Stomach (tissue), 8 donors: ENCODE measurements at regions not wholly inside any gene's neighbourhood (a gene's known extent, or its start where the extent isn't known, plus 50 kb on each side); places are given as distances from the start of the nearest gene placed in this dataset.

ENCODE experiments used
- DNase-seq, 2 donors: peaks; one replicate each; pipeline versions ENCODE4 v3.0.0 to v3.0.0-alpha.2; 2013 to 2019
- H3K27ac ChIP-seq, 5 donors: fragments of 200-600 bp in 4 of 5; sonication (generic) in 4 of 5; one replicate each; pipeline ENCODE4 v1.5.1; 2013 to 2019; ENCODE audit warnings: mild to moderate bottlenecking in 1 of 5, moderate library complexity in 1 of 5
- H3K27me3 ChIP-seq, 3 donors: fragments of 200-600 bp; sonication (generic); one replicate each; pipeline ENCODE4 v1.5.1; 2017 to 2019; ENCODE audit warnings: mixed run types in 1 of 3
- H3K36me3 ChIP-seq, 4 donors: fragments of 200-600 bp; sonication (generic); 1 replicate in 3 of 4; 2 replicates in 1 of 4; pipeline ENCODE4 v1.5.1; 2016 to 2019
- H3K4me1 ChIP-seq, 4 donors: fragments of 200-600 bp; sonication (generic); one replicate each; pipeline ENCODE4 v1.5.1; 2016 to 2019
- H3K4me3 ChIP-seq, 4 donors: fragments of 200-600 bp; sonication (generic) in 3 of 4; one replicate each; pipeline ENCODE4 v1.5.1; 2016 to 2019; ENCODE audit warnings: mild to moderate bottlenecking in 1 of 4
- H3K9me3 ChIP-seq, 4 donors: fragments of 200-600 bp; sonication (generic); one replicate each; pipeline ENCODE4 v1.5.1; 2016 to 2019
- CTCF ChIP-seq, 7 experiments: fragments of 450-650 bp in 4 of 7; fragments of 200-600 bp in 3 of 7; sonication (generic) in 3 of 7; IDR thresholded peaks; one replicate each; pipeline ENCODE4 v1.5.1; 2016 to 2019; ENCODE audit warnings: antibody characterized with exemption in 7 of 7, control low read depth in 2 of 7, mild to moderate bottlenecking in 1 of 7
- EP300 ChIP-seq: sonication (generic); formaldehyde crosslinking; IDR thresholded peaks from one replicate; pipeline ENCODE4 v1.6.1; 2017; ENCODE audit warnings: antibody characterized with exemption
- POLR2A ChIP-seq, 4 donors: fragments of 450-650 bp; IDR thresholded peaks; one replicate each; pipeline ENCODE4 v1.6.1; 2016; ENCODE audit warnings: antibody characterized with exemption in 4 of 4, control low read depth in 2 of 4, mild to moderate bottlenecking in 1 of 4, moderate library complexity in 1 of 4
- POLR2AphosphoS5 ChIP-seq, 3 donors: sonication (generic); formaldehyde crosslinking; IDR thresholded peaks; one replicate each; pipeline ENCODE4 v1.6.1; 2016; ENCODE audit warnings: antibody characterized with exemption in 3 of 3
- WGBS, 5 donors: extraction: QIAGEN DNeasy Blood & Tissue Kit in 3 of 5; methylation state at CpG; one replicate each; pipeline versions ENCODE4 v1.1.5 to v1.1.7; 2013 to 2018; 5-methylcytosine and 5-hydroxymethylcytosine counted together
- intact Hi-C: fragments of 100-400 bp; cut with DNase I; formaldehyde crosslinking; loops from one replicate; pipeline ENCODE4 v1.15.1; 2023; ENCODE audit warnings: low total_unique reads
- donor health status: healthy with polysubstance abuse.
- donor health status: Bipolar disorder and iron deficiency.
- donor health status: healthy.

GRCh38 chr6:159620947-159621346 lies 72.1 kb downstream of the SOD2 start:
- Histone ChIP-seq H3K9me3 (peaks cover 9 to 32% (median 17%) of the 10 kb centered on the region in 4 donors), H3K36me3 (peaks cover 0 to 9% (median 4%) of the 10 kb centered on the region in 4 donors), H3K27me3 (no peaks in the 10 kb centered on the region), H3K27ac (no peak overlapping the region), H3K4me3 (no peak overlapping the region), H3K4me1 (no peaks in the 10 kb centered on the region)
- intact Hi-C loops = no loop called here
- TF ChIP-seq CTCF (IDR thresholded peaks at IDR 0.05) (no peak), EP300 (no peak), POLR2AphosphoS5 (IDR thresholded peaks at IDR 0.05) (no peak), POLR2A (IDR thresholded peaks at IDR 0.05) (no peak)
- WGBS, 5 donors = 56 to 68% (median 60%) methylated on average over 1 of the region's 1 CpG
- no peak for DNase-seq

DNA sequence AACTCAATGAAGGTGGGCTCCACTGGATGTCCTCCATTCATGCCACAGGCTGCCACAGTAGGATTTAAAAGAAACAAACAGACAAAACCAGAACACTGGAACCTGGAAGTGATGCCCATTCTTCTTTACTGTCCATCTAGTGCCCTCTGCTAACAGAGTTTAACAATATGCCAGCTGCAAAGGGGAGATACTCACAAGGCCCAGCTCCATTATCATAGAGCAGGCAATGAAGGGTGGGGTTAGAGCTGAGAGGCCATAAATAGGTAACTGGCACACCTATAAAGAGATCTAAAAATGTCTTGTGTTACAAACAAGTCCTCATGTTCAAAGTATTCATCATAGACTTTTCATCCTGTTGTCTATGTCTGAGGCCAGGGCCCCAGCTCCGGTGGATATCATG lies 75.6 kb downstream of the SOD2 start:
- Histone ChIP-seq H3K36me3 (peaks cover 0 to 9% (median 4%) of the 10 kb centered on the region in 4 donors), H3K27me3 (no peaks in the 10 kb centered on the region), H3K9me3 (peaks cover 9 to 48% (median 23%) of the 10 kb centered on the region in 4 donors), H3K27ac (no peak overlapping the region), H3K4me3 (no peak overlapping the region), H3K4me1 (no peaks in the 10 kb centered on the region)
- no peak for DNase-seq
- intact Hi-C loops = no loop called here
- no peak for TF ChIP-seq POLR2AphosphoS5 (IDR thresholded peaks at IDR 0.05)
- TF ChIP-seq EP300 = no peak
- TF ChIP-seq POLR2A (IDR thresholded peaks at IDR 0.05) = no peak
- TF ChIP-seq CTCF (IDR thresholded peaks at IDR 0.05) = no peak
- 86 to 100% (median 95%) methylated on average over 1 of the region's 1 CpG for WGBS, 5 donors

DNA sequence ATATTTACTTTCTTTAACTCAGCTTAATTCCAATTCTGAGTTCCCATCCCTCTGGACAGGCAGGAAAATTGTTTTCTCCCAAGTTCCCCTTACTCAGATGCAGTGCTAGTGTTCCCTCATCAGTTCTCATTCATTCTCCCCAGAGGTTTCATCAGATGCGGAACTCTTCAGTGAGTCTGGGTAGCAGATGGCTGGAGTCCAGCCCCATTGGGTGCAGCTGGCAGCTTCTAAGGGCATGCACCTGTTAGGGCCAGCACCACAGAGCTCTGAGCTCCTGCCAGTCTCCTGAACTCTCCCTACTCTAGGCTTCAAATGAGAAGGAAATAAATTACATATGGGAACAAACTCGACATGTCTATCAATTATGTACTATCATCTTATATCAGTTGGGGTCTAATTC lies 76.6 kb downstream of the SOD2 start:
- Histone ChIP-seq H3K9me3 (peaks cover 9 to 48% (median 23%) of the 10 kb centered on the region in 4 donors), H3K27me3 (no peaks in the 10 kb centered on the region), H3K4me1 (no peaks in the 10 kb centered on the region), H3K27ac (no peak overlapping the region), H3K36me3 (peaks cover 0 to 9% (median 4%) of the 10 kb centered on the region in 4 donors), H3K4me3 (no peak overlapping the region)
- intact Hi-C loops = no loop called here
- TF ChIP-seq POLR2AphosphoS5 (IDR thresholded peaks at IDR 0.05) (no peak), POLR2A (IDR thresholded peaks at IDR 0.05) (no peak), EP300 (no peak), CTCF (IDR thresholded peaks at IDR 0.05) (no peak)
- DNase-seq = no peak
- WGBS, 5 donors = 87 to 95% (median 94%) methylated on average over 2 of the region's 2 CpGs

GRCh38 chr6:159615918-159616317 lies 77.1 kb downstream of the SOD2 start:
- no peak overlapping the region for H3K4me3 ChIP-seq
- H3K27ac ChIP-seq = no peak overlapping the region
- H3K36me3 ChIP-seq = peaks cover 0 to 9% (median 4%) of the 10 kb centered on the region in 4 donors
- H3K27me3 ChIP-seq = no peaks in the 10 kb centered on the region
- TF ChIP-seq EP300 = no peak
- no peak for TF ChIP-seq CTCF (IDR thresholded peaks at IDR 0.05)
- no peak for TF ChIP-seq POLR2AphosphoS5 (IDR thresholded peaks at IDR 0.05)
- no peak for TF ChIP-seq POLR2A (IDR thresholded peaks at IDR 0.05)
- no peak for DNase-seq
- WGBS, 5 donors = 57 to 92% (median 63%) methylated on average over 3 of the region's 3 CpGs
- peaks cover 9 to 48% (median 23%) of the 10 kb centered on the region in 4 donors for H3K9me3 ChIP-seq
- H3K4me1 ChIP-seq = no peaks in the 10 kb centered on the region
- intact Hi-C loops = no loop called here
